H1 (cell line): ENCODE measurements at regions not wholly inside any gene's neighbourhood (a gene's known extent, or its start where the extent isn't known, plus 50 kb on each side); places are given as distances from the start of the nearest gene placed in this dataset.

Experiments used
- CTCF ChIA-PET: fragments of 300-600 bp; sonication (Branson Sonifier 250); formaldehyde crosslinking; loops from one replicate; lab custom pipeline; 2021; ENCODE audit not compliant: partially characterized antibody; lab: Charles Lee
- POLR2A ChIA-PET: fragments of 300-600 bp; sonication (Branson Sonifier 250); formaldehyde crosslinking; loops from one replicate; lab custom pipeline; 2021; ENCODE audit warnings: inconsistent platforms; ENCODE audit not compliant: partially characterized antibody; lab: Charles Lee
- DNase-seq, 2 experiments: peaks; one replicate each; pipeline versions ENCODE4 v3.0.0 to v3.0.0-alpha.2; 2010 to 2022; ENCODE audit warnings: low spot score in 2 of 2, low read depth in 1 of 2, mixed read lengths in 1 of 2
- FAIRE-seq: peaks from 2 replicates; lab custom pipeline; 2011; peaks lifted over from hg19 to GRCh38; lab: Jason Lieb, UNC
- H2AFZ ChIP-seq: 2 replicates; pipeline ENCODE4 v1.8.1; 2012; ENCODE audit warnings: low read length, inconsistent platforms
- H2AK5ac ChIP-seq: 2 replicates; pipeline ENCODE4 v1.6.1; 2013; ENCODE audit warnings: low read depth, low read length
- H2BK120ac ChIP-seq: replicated peaks from 2 replicates; pipeline ENCODE3; 2013; ENCODE audit warnings: low read depth, low read length, inconsistent platforms
- H2BK12ac ChIP-seq: 2 replicates; pipeline ENCODE4 v1.6.1; 2013; ENCODE audit warnings: low read depth, low read length
- H2BK15ac ChIP-seq: 2 replicates; pipeline ENCODE4 v1.6.1; 2013; ENCODE audit warnings: low read length
- H2BK20ac ChIP-seq: 2 replicates; pipeline ENCODE4 v1.6.1; 2013; ENCODE audit warnings: low read length
- H2BK5ac ChIP-seq: 2 replicates; pipeline ENCODE4 v1.6.1; 2013; ENCODE audit warnings: low read depth, low read length
- H3K14ac ChIP-seq: 2 replicates; pipeline ENCODE4 v1.6.1; 2013; ENCODE audit warnings: inconsistent platforms; ENCODE audit not compliant: insufficient read length
- H3K18ac ChIP-seq: 2 replicates; pipeline ENCODE4 v1.6.1; 2013; ENCODE audit warnings: low read length; ENCODE audit errors: extremely low read depth
- H3K23ac ChIP-seq: 2 replicates; pipeline ENCODE4 v1.6.1; 2013; ENCODE audit warnings: inconsistent platforms; ENCODE audit not compliant: insufficient read length
- H3K23me2 ChIP-seq: 2 replicates; pipeline ENCODE4 v1.6.1; 2013; ENCODE audit warnings: low read depth, low read length
- H3K27ac ChIP-seq: 2 replicates; pipeline ENCODE4 v1.6.1; 2011; ENCODE audit warnings: low read depth, low read length, inconsistent platforms
- H3K27me3 ChIP-seq, 4 experiments: replicated peaks in 1 of 4; 1 replicate in 1 of 4; 2 replicates in 3 of 4; pipeline versions ENCODE4 v1.6.1 to v1.8.1; 2011 to 2013; ENCODE audit warnings: low read length in 3 of 4, mild to moderate bottlenecking in 3 of 4, inconsistent platforms in 2 of 4, mixed read lengths in 2 of 4, moderate library complexity in 1 of 4; ENCODE audit not compliant: control insufficient read depth in 3 of 4, insufficient read depth in 3 of 4; ENCODE audit errors: extremely low read depth in 1 of 4
- H3K36me3 ChIP-seq, 4 experiments: 2 replicates each; pipeline versions ENCODE4 v1.6.1 to v1.8.1; 2011 to 2013; ENCODE audit warnings: mild to moderate bottlenecking in 4 of 4, low read length in 3 of 4, moderate library complexity in 2 of 4, control low read depth in 1 of 4, inconsistent platforms in 1 of 4; ENCODE audit not compliant: insufficient read depth in 4 of 4, control insufficient read depth in 2 of 4
- H3K4ac ChIP-seq: replicated peaks from 2 replicates; pipeline ENCODE3; 2013; ENCODE audit warnings: low read length, low read depth, mixed read lengths, inconsistent platforms; ENCODE audit not compliant: insufficient read length
- H3K4me1 ChIP-seq, 4 experiments: replicated peaks in 1 of 4; 1 replicate in 1 of 4; 2 replicates in 3 of 4; pipeline versions ENCODE4 v1.6.1 to v1.8.1; 2011 to 2013; ENCODE audit warnings: low read length in 3 of 4, inconsistent platforms in 2 of 4, mixed read lengths in 1 of 4; ENCODE audit not compliant: insufficient read depth in 4 of 4, control insufficient read depth in 3 of 4
- H3K4me2 ChIP-seq, 2 experiments: 2 replicates each; pipeline versions ENCODE4 v1.6.1 to v1.8.1; 2011 to 2013; ENCODE audit warnings: low read depth in 2 of 2, low read length in 2 of 2, control low read depth in 1 of 2, inconsistent platforms in 1 of 2, mild to moderate bottlenecking in 1 of 2; ENCODE audit not compliant: insufficient read depth in 1 of 2
- H3K4me3 ChIP-seq, 4 experiments: fragments of 200-600, 300-600 bp in 1 of 4; sonication (generic), shearing (Covaris generic), sonication (Bioruptor Twin) in 1 of 4; 2 replicates each; pipeline versions ENCODE4 v1.5.1 to v1.8.1; 2011 to 2016; ENCODE audit warnings: low read length in 4 of 4, low read depth in 3 of 4, control low read depth in 2 of 4, inconsistent platforms in 2 of 4, mild to moderate bottlenecking in 2 of 4, mixed read lengths in 1 of 4, moderate library complexity in 1 of 4; ENCODE audit not compliant: insufficient read depth in 2 of 4; ENCODE audit errors: extremely low read depth in 1 of 4
- H3K56ac ChIP-seq: replicated peaks from 2 replicates; pipeline ENCODE3; 2013; ENCODE audit warnings: low read depth, mild to moderate bottlenecking, mixed read lengths, low read length, inconsistent platforms; ENCODE audit not compliant: insufficient read length
- H3K79me1 ChIP-seq: 2 replicates; pipeline ENCODE4 v1.6.1; 2013; ENCODE audit warnings: low read depth, low read length, control low read depth
- H3K79me2 ChIP-seq, 2 experiments: 2 replicates each; pipeline versions ENCODE4 v1.6.1 to v1.8.1; 2012 to 2013; ENCODE audit warnings: low read length in 2 of 2, mild to moderate bottlenecking in 2 of 2, inconsistent platforms in 1 of 2; ENCODE audit not compliant: insufficient read depth in 2 of 2, control insufficient read depth in 1 of 2
- H3K9ac ChIP-seq, 4 experiments: replicated peaks in 1 of 4; 1 replicate in 1 of 4; 2 replicates in 3 of 4; pipeline versions ENCODE4 v1.6.1 to v1.8.1; 2011 to 2013; ENCODE audit warnings: low read depth in 3 of 4, low read length in 3 of 4, control low read depth in 2 of 4, mild to moderate bottlenecking in 2 of 4, moderate library complexity in 2 of 4, inconsistent platforms in 1 of 4; ENCODE audit errors: extremely low read depth in 1 of 4
- H3K9me3 ChIP-seq, 2 experiments: 2 replicates each; pipeline versions ENCODE4 v1.6.1 to v1.8.1; 2012 to 2013; ENCODE audit warnings: mild to moderate bottlenecking in 2 of 2, moderate library complexity in 2 of 2, control low read depth in 1 of 2, inconsistent platforms in 1 of 2, low read depth in 1 of 2, low read length in 1 of 2, mixed read lengths in 1 of 2; ENCODE audit not compliant: insufficient read depth in 2 of 2
- H4K20me1 ChIP-seq, 2 experiments: replicated peaks in 1 of 2; 2 replicates each; pipeline versions ENCODE3 to v1.8.1; 2011 to 2013; ENCODE audit warnings: inconsistent platforms in 2 of 2, low read length in 2 of 2, mild to moderate bottlenecking in 1 of 2; ENCODE audit not compliant: insufficient read depth in 2 of 2, control insufficient read depth in 1 of 2
- H4K5ac ChIP-seq: 2 replicates; pipeline ENCODE4 v1.6.1; 2013; ENCODE audit warnings: low read length, low read depth, mixed read lengths, inconsistent platforms; ENCODE audit not compliant: insufficient read length
- H4K8ac ChIP-seq: 2 replicates; pipeline ENCODE4 v1.8.0; 2013; ENCODE audit warnings: mild to moderate bottlenecking, moderate library complexity, low read length, inconsistent platforms; ENCODE audit not compliant: insufficient read depth; ENCODE audit errors: extremely low read depth
- H4K91ac ChIP-seq: replicated peaks from 2 replicates; pipeline ENCODE3; 2013; ENCODE audit warnings: low read length, mixed read lengths, inconsistent platforms; ENCODE audit not compliant: insufficient read length
- CHD1 ChIP-seq: IDR thresholded peaks from 2 replicates; pipeline ENCODE4 v1.6.1; 2012; ENCODE audit warnings: low read depth, low read length, improper control_type of control experiment
- FOSL1 ChIP-seq: IDR thresholded peaks from 2 replicates; pipeline ENCODE4 v1.6.1; 2011; ENCODE audit warnings: mild to moderate bottlenecking, low read depth, low read length, moderate library complexity; ENCODE audit not compliant: insufficient read depth
- GABPA ChIP-seq: IDR thresholded peaks from 2 replicates; pipeline ENCODE4 v1.6.1; 2011; ENCODE audit warnings: mild to moderate bottlenecking, low read length, moderate library complexity, borderline replicate concordance; ENCODE audit not compliant: insufficient read depth
- HDAC2 ChIP-seq, 2 experiments: fragments of 300-600 bp in 1 of 2; sonication (generic) in 1 of 2; IDR thresholded peaks; 2 replicates each; pipeline ENCODE4 v1.6.1; 2011 to 2012; ENCODE audit warnings: low read depth in 2 of 2, low read length in 2 of 2, mild to moderate bottlenecking in 2 of 2, moderate library complexity in 2 of 2, borderline replicate concordance in 1 of 2, inconsistent platforms in 1 of 2
- MAFK ChIP-seq: IDR thresholded peaks from 2 replicates; pipeline ENCODE4 v1.6.1; 2012; ENCODE audit warnings: low read depth, mild to moderate bottlenecking, improper control_type of control experiment, low read length
- NANOG ChIP-seq: IDR thresholded peaks from 2 replicates; pipeline ENCODE4 v1.6.1; 2011; ENCODE audit warnings: low read length, low read depth, mild to moderate bottlenecking, inconsistent platforms; ENCODE audit not compliant: insufficient read depth, poor library complexity, severe bottlenecking
- POLR2A ChIP-seq, 2 experiments: IDR thresholded peaks; 1 replicate in 1 of 2; 2 replicates in 1 of 2; pipeline ENCODE4 v1.6.1; 2011; ENCODE audit warnings: low read depth in 2 of 2, low read length in 2 of 2, mild to moderate bottlenecking in 2 of 2; ENCODE audit errors: control extremely low read depth in 1 of 2
- RFX5 ChIP-seq: IDR thresholded peaks from 2 replicates; pipeline ENCODE4 v1.6.1; 2011; ENCODE audit warnings: low read depth, low read length, improper control_type of control experiment, borderline replicate concordance
- SAP30 ChIP-seq: fragments of 300-600 bp; sonication (generic); IDR thresholded peaks from 2 replicates; pipeline ENCODE4 v1.7.1; 2012; ENCODE audit warnings: low read length, moderate library complexity, mild to moderate bottlenecking, inconsistent platforms; ENCODE audit not compliant: insufficient read depth, insufficient replicate concordance
- SP1 ChIP-seq: IDR thresholded peaks from 2 replicates; pipeline ENCODE4 v1.6.1; 2011; ENCODE audit warnings: low read depth, low read length
- SUZ12 ChIP-seq: fragments of 200-600 bp; sonication (generic); IDR thresholded peaks from 2 replicates; pipeline ENCODE4 v1.6.1; 2012; ENCODE audit warnings: mild to moderate bottlenecking, inconsistent platforms, low read length, moderate library complexity, mixed read lengths
- TBP ChIP-seq: IDR thresholded peaks from 2 replicates; pipeline ENCODE4 v1.6.1; 2011; ENCODE audit warnings: low read depth, low read length, improper control_type of control experiment
- TCF12 ChIP-seq: IDR thresholded peaks from 2 replicates; pipeline ENCODE4 v1.6.1; 2011; ENCODE audit warnings: low read depth, mild to moderate bottlenecking, low read length
- TEAD4 ChIP-seq: IDR thresholded peaks from 2 replicates; pipeline ENCODE4 v1.6.1; 2012; ENCODE audit warnings: low read depth, low read length, inconsistent platforms, mixed read lengths
- YY1 ChIP-seq: IDR thresholded peaks from 2 replicates; pipeline ENCODE4 v1.6.1; 2011; ENCODE audit warnings: low read depth, mild to moderate bottlenecking, low read length
- WGBS, 2 experiments: shearing (Covaris generic) in 1 of 2; methylation state at CpG; one replicate each; pipeline versions ENCODE4 v1.1.6 to v1.1.7; 2013 to 2015; ENCODE audit warnings: low lambda C conversion rate in 2 of 2, mixed read lengths in 2 of 2, inconsistent platforms in 1 of 2, low coverage in 1 of 2, missing lambda C conversion rate in 1 of 2; ENCODE audit not compliant: insufficient replicate concordance in 2 of 2, insufficient coverage in 1 of 2, insufficient read length in 1 of 2; ENCODE audit errors: extremely low coverage in 1 of 2, missing lambda C conversion rate in 1 of 2; 5-methylcytosine and 5-hydroxymethylcytosine counted together

- no peak overlapping the region for H3K18ac ChIP-seq
- no peak overlapping the region for H3K56ac ChIP-seq
- H4K20me1 ChIP-seq, result no peaks in the 10 kb centered on the region
- ChIA-PET CTCF (no interaction called here), POLR2A (no interaction called here)
- H2BK20ac ChIP-seq, result no peak overlapping the region
- no peak overlapping the region for H3K4ac ChIP-seq
- H2BK15ac ChIP-seq, result no peak overlapping the region
- H2AFZ ChIP-seq, result no peak overlapping the region
- H2BK12ac ChIP-seq, result no peak overlapping the region
- H3K27me3 ChIP-seq, result no peaks in the 10 kb centered on the region
- H3K23me2 ChIP-seq, result no peaks in the 10 kb centered on the region
- 90% methylated on average over 2 of the region's 2 CpGs; no CpG with 5 or more reads in 1 of the 2 experiments for WGBS, 2 experiments
- no peak overlapping the region for H2BK120ac ChIP-seq
- no peak overlapping the region for H2BK5ac ChIP-seq
- H3K4me1 ChIP-seq, result peaks cover 0 to 4% (median 1%) of the 10 kb centered on the region in 4 experiments; a peak in 1 of 7 replicates
- no peak overlapping the region for H2AK5ac ChIP-seq
- H3K4me2 ChIP-seq, result no peak overlapping the region
- H3K9ac ChIP-seq, result no peak overlapping the region
- H3K14ac ChIP-seq, result no peak overlapping the region
- DNase-seq (no peak), FAIRE-seq (no peak)
- no peaks in the 10 kb centered on the region for H3K9me3 ChIP-seq
- H3K4me3 ChIP-seq, result no peak overlapping the region
- TF ChIP-seq SUZ12 (no peak), TBP (no peak), CHD1 (no peak), SAP30 (no peak), FOSL1 (no peak), TEAD4 (no peak), POLR2A (IDR thresholded peaks at IDR 0.05; ENCODE audit: control extremely low read depth in 1 of 2, low read depth in 2 of 2, low read length in 2 of 2) (no peak), SP1 (no peak), YY1 (no peak), MAFK (no peak), GABPA (no peak), RFX5 (no peak), HDAC2 (IDR thresholded peaks at IDR 0.05; ENCODE audit: borderline replicate concordance in 1 of 2, low read depth in 2 of 2, low read length in 2 of 2) (no peak), TCF12 (no peak), NANOG (no peak)
- H3K23ac ChIP-seq, result no peak overlapping the region
- H4K91ac ChIP-seq, result no peak overlapping the region
- H3K79me2 ChIP-seq, result no peaks in the 10 kb centered on the region
- no peaks in the 10 kb centered on the region for H3K36me3 ChIP-seq
- H4K5ac ChIP-seq, result no peak overlapping the region
- H4K8ac ChIP-seq, result no peak overlapping the region
- H3K27ac ChIP-seq, result no peak overlapping the region
- no peaks in the 10 kb centered on the region for H3K79me1 ChIP-seq
Observed at GRCh38 chr3:180383332-180384020, 218.5 kb upstream of the TTC14 start.
